Hepatic stellate cell (primary cell): ENCODE measurements at regions not wholly inside any gene's neighbourhood (a gene's known extent, or its start where the extent isn't known, plus 50 kb on each side); places are given as distances from the start of the nearest gene placed in this dataset.

ENCODE experiments used
- DNase-seq: peaks from one replicate; pipeline ENCODE4 v3.0.0; 2011; ENCODE audit warnings: low spot score

DNA sequence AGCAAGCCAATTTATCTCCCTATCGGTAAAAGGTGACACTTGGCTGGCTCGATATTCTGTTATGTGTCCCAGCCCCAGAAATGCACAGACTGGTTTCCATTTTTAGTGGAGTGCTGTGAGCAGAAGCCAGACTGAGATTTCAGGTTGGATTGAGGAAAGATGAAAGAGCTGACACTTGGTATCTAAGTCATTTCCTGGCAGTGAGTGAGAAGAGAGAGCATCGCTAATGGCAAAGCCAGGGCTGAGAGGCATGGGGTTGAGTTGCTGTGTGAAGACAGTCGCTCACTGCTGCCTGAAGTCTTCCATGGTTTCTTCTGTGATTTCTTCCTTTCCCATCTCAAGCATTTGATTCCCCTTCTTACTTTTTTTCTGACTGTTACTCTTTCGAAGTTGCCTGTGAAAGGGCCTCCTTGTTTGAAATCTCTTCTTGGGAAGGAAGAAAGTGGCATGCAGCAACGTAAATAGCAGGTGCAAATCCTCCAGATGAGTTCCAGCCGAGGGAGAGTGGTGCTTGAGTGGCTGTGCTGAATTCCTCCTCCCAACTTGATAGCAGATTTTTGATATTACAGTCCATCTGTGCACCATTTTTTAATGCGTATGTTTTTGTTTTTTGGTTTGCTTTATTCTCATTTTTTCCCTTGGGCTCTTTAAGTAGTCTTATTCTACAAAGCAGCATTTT lies 109.2 kb upstream of the LIMCH1 start:
- no peak for DNase-seq

DNA sequence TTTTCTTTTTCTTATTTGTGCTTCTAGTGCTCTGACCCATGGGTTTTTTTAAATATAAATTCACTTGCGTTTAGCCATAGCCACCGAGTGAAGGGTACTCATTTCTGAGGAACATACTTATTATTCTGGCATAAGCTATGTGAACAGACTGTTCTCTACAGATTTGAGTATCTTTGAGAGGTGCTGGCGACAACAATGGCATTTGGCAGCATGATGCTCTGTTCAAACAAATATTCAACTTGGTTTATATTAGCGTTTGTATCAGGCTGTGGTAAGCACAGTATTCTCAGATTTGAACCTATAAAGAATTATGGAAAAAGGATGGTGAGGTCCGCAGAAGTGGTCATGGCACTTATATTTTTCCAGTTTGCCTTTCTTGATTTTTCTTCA lies 108.7 kb upstream of the LIMCH1 start:
- no peak for DNase-seq

DNA sequence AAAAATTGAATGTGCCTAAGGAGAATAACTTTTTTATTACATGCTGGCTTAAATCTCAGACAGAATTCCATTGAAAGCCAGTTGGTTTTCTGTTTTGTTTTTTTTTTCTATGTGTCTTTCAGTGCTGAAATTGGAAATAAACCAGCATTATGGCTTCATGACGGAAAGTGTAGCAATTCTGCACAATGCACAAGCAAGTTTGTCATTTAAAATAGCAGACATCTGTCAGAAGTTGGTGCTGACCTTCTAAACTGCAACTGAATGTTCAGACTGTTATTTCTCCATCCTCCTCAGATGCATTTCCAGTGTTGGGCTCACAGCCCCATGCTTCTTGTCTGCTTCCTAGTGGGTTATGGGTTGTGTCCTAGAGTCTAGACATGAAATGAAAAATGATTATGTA lies 107.2 kb upstream of the LIMCH1 start:
- no peak for DNase-seq

DNA sequence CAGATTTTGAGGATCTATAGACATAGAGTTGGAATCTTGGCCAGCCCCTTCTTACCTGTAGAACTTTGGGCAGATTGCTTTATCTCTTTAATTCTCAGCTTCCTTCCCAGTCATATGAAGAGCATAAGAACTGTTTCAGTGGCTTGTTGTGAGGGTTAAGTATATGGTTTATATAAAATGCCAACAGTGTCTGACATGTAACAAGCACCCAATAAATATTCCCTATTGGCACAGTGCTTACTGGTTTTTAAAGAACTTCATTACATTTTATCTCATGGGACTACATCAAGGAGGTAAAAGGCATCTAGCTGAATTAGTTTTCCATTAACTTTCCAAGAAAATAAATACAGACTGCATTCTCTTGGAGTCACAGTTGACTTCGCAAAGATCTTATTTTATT lies 106.7 kb upstream of the LIMCH1 start:
- no peak for DNase-seq

DNA sequence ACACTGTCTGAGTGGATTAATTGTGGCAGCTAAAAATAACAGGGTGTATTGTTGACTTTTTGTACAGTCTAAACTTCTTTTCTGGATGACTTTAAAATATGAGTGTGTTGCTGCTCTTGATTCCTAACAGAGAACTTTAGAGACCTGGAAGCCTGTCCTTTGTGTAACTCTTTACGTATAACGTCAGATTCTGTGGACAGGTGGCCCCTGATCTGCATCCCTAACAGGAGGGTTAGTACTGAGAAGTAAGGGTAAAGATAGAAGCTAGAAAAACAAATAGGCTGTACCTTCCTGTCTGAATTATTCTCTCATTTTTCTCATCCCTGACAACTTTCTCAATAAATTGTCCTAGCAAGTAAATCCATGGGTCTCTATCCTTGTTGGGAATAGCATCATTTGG lies 105.7 kb upstream of the LIMCH1 start:
- no peak for DNase-seq

DNA sequence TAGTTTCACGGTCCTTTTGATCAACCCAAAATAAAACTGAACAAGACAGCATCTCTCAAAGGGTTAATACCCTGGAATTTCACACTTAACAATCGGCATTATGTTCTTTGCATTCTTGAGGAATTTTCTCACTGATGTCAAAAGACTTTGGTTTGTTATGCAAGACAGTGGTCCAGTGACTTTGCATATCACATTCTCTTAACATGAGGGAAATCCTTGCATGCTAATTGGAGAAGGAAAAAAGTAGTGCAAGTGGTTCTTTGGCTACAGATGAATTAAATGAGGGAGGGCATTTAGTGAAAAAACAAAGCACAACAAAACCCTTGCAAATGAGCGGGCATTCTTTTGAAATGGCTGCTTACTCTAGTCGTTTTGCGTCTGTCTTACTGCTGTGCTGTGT lies 105.1 kb upstream of the LIMCH1 start:
- DNase-seq, result no peak

DNA sequence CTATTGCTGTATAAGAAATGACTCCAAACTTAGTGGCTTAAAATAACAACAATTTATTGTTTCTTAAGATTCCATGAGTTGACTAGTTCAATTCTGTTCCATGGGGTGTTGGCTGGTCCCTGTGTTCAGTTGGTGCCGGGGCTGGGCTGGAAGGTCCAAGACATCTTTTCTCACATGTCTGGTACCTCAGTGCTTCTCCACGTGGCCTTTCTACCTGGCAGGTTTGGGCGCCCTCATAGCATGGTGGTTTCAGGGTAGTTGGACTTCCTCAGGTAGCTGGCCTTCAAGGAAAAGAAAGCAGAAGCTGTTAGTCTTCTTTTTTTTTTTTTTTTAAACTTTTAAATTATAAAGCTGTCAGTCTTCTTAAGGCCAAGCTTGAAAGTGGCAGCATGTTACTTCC lies 104.6 kb upstream of the LIMCH1 start:
- no peak for DNase-seq

DNA sequence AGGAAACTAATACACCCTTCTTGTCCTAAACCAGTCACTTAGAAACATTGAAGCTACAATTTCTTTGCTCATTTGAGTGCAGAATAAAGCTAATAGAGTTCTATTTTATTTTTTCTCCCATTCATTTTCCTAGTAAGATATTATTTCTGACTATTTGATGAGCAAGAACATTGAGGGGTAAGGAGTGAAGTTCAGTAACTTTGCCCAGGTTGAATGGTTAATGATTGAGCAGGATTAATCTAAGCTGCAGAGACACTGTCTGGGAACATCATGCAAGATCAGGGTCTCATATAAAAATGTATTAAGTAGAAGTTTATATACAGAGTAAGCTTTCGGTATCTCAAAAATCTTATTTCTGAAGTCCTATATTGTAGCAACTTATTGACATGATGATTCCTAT lies 102.4 kb upstream of the LIMCH1 start:
- no peak for DNase-seq

DNA sequence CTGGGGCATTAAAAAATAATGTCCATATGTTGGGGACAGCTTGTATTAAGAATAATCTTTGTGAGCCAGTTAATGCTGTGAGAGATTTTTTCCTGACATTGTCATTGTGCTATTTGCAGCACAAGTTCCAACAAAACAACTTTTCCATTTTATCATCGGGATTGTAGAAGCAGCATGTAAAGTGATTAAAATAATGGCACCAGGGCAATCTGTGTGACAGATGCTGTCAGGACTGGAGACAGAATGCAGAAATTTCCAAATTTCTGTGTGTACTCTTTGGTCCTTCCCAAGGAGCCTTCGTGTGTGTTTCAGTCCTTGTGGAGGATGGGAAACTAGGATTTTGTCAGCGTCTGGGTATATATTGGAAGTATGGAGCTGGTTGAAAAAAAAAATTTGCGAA lies 101.5 kb upstream of the LIMCH1 start:
- no peak for DNase-seq

DNA sequence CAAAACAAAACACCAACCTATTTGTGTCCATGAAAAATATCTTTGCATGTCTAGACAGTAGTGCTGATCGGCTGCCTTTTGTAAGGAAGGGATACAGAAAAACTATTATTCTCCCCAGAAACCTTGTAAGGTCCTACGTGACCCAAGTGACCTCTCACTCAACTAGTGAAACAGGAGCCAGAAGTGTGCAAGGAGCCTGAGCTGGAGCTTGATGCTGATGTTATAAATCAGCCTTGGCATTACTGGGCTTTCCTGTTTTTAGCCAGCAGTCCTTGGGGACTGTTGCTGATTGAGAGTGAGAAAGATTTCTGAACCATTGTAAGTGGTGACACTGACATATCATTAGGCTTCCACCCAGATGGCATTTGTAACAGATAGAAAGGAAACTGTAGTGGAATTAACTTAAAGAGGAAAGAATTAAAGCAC lies 100.8 kb upstream of the LIMCH1 start:
- no peak for DNase-seq

DNA sequence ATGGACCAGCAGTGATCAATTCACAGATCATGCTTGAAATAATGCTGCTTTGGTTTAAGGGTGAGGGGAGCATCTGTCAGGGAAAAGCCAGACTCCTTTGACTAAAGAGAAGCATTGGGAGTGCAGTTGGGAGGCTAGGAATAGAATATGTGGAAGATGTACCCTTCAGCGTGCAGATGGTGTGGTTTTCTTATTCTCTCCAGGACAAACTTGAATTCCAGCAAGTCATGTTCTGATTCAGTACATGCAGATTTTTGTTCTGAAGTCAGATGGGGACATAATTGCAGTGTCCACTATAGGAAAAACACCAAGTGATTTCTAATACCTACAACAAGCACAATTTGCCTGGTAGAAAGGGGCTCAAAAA lies 99.0 kb upstream of the LIMCH1 start:
- DNase-seq, result no peak

DNA sequence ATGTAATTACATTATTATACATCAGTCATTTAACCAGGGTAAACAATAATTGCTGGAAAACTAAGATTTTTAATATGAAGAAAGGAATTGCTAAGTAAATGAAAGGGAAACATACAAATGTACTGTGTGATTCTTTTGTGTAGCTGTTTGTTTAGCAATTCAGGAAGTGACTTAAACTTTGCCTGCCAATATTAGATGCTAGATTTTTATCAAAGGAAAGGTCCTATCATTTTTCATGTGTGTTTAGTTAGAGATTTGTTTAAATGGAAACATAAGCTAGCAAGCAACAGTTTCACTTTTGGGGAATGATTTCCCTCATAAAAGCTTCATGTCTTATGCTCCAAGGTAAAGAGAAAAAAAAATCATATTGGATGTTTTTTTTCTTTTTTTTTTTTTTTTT lies 95.1 kb upstream of the LIMCH1 start:
- no peak for DNase-seq

DNA sequence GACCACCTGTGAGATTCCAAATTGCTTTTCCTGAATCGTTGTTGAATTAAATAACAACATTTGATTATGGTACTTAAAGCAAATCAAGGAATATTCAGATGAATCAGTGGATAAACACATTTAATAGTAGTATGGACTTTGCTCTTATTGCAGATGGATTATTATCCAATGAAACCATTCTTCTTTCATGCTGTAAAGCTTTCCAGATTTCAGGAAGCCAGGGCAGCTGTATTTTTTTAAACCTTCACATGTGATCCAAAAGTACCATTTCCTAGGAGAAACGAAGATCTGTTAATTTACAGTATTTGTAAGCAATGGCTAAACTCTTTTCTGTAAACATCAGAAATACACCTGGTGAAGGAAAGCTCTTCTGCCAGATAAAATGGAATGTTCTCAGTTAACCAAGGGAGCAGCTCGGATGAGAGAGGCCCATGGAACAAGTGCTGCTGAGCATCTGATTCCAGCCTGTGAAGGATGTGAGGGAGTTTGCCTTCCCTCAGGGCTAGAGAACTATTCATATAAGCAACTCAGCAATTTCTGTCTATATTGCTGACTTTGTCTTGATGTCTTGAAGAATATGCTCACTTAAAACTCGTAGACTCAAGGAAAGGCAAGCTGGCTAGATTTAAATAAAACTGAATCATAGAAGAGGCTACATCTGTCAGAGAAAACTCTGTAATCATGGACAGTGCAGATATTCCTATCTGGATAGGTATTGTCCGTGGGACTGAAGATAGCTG lies 94.4 kb upstream of the LIMCH1 start:
- no peak for DNase-seq

DNA sequence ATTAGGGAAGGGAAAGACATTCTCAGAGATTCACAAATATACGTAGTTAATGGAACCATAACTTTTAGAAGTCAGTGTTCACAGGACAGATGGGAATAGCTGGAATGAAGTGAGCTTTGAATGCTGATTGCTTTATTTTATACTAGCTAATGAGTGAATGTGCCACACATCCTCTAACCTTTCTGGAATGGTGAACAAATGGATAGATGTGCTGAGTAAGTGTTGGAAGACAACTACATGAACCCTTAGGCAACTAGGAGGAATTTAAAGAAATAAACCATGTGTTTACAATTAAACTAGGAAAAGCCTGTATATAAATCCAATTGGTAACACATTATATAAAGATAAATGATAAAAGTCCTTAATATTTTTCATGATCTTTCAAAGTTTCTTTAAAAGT lies 91.6 kb upstream of the LIMCH1 start:
- no peak for DNase-seq

DNA sequence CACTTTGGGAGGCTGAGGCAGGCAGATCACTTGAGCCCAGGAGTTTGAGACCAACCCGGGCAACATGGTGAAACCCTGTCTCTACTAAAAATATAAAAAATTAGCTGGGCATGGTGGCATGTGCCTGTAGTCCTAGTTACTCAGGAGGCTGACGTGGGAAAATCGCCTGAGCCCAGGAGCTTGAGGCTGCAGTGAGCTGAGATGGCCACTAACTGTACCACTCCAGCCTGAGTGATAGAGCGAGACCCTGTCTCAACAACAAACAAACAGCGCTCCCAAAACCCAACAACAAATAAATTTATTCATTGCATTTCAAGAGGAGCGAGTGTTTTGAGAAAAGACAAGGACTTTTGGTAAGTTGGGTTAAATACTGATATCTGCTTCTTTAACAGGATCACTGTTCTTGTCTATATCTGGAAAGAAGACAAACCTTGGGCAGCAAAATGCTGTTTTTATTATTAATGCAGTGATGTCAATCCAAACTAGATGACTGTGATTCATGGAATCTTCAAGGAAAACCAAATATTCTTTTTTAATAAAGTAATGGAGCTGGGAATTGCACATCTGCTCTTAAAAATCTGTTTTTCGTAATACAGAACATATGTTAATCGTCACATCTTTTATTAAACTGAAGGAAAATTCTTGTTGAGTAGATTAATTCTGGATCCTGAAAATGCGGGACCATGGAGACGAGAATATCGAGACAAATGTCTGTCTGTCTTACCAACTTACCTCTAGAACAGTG lies 90.8 kb upstream of the LIMCH1 start:
- DNase-seq, result no peak

DNA sequence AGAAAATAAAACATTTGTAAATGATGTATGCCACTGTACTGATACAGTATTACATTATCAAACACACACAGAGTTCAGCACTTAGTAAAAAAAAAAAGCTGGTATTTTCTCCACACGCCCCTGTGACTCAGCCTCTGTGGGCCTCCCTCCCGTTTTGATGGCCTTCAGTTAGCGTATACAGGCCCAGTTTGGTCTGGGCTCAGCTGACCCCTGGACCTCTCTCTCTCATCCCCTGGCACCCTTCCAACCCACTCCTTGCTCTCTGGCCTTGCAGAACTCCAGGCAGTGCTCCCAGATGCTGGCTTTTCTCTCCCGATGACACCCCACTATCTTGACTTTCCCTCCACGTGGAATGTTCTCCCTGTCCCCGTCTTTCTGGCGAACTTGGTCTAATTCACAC lies 89.0 kb upstream of the LIMCH1 start:
- no peak for DNase-seq

DNA sequence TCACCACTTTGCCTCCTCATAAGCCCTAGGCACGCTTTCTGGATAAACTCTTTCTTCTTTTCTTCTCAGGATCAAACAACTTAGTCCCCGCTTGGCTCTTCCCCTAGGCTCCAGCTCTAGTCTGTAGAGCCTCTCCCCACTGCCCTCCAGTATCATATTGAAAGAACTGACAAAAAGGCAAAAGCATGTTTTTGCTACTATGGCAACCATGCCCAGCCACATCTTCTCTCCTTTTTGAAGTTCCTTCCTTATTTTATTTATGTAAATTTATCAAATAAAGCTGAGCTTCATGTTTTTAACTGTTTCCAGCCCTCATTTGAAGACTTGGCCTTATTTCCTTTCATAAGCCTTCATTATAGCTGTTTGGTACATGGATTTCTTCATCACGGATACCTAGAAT lies 86.0 kb upstream of the LIMCH1 start:
- no peak for DNase-seq

DNA sequence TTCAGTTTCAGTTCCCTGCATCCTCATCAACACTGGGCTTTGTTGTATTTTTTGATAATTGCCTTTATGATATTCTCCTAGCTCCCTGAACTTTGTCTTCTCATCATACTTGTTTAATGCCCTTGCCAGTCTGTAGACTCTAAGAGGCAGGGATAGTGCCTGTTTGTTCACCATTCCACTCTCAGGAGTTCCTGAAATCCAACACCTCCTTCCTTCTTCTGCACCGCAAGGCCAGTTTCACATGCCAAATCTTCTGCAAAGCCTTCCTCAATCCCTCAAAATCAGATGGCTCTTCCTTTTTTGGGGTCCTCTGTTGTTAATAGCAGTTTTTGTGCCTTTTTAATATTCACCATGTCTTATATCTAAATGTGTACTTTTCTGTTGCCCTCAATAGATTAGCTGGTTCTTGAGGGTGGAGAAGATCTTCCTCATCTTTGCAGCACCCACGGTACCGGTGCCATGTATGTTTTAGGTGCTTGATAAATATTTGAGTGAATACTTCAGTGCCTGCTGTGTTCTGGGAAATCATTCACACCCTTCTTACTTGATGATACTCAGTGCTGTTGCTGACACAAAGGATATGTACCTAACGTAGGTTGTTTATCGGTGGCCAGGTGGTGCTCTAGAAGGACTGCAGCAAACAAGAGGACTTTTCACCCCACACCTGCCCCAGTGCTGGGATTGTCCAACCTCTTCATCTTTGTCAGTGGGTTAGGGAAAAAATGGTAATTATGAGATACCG lies 85.3 kb upstream of the LIMCH1 start:
- no peak for DNase-seq

DNA sequence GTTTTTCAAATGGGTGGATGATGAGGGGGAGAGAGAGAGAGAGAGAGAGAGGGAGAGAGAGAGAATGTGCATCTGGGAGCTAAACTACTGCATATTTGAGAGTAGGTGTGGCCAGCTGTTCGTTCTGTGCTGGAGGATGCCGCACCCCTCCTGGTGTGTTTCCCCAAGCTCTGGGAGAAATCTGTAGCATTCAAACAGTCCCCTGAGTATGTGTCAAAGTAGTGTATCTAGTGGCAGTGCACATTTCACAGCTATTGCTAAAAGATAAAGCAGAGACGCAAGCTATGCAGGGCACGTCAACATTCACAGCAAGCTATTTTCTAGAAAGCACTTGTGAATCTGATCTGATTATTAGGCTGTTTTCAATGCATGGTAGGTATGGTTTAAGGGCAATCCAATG lies 83.5 kb upstream of the LIMCH1 start:
- no peak for DNase-seq

DNA sequence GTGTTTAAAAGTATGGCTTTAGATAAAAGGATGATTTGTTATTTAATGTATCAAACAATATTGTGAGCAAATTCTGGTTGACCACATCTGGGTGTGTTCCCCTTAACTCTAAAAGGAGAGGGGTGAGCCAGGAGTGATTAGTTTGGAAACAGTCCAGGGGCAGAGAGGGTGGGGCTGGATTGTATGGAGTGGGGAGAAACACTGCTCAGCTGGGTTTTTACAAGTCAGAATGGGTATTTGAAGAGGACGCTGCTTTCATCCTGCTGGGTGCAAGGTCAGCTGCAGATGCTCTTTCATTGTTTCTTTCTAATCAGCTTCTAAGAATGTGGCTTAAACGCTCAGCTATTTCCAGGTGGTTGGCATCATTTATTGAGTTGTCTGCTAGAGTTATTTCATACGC lies 82.8 kb upstream of the LIMCH1 start:
- no peak for DNase-seq

DNA sequence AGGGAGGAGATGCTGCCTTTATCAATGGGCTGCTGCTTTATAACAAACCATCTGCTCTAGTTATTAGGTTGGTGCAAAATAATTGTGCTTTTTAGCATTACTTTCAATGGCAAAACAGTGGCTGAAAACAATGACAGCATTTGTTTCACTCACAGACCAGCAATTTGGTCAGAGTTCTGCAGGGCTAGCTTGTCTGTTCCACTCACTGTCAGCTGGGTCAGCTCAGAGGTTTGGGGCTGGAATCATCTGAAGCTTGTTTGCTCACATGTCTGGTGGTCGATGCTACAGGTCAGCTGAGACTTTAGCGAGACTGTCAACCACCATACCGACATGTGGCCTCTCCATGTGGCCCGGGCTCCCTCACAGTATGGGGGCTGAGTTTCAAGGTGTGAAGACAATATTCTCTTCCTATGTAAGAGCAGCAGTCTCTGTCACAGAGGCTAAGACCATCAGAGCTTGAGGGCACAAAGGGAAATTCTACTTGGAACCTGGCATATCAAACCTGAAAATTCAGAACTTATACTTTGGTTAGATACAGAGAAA lies 81.3 kb upstream of the LIMCH1 start:
- no peak for DNase-seq

DNA sequence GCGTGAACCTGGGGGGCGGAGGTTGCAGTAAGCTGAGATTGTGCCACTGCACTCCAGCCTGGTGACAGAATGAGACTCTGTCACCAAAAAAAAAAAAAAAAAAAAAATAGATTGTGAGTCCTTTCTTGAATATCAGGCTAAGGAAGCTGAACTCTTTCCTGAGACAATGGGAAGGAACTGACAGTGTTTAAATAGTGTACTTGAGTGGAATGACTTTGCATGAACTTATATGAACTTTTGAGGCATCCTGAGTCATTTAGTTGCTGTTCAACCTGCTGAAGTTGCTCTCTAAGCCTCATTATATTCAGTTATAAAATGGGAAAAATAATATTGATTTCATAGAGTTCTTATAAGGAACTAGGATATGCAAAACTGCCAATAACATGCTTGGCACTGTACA lies 79.3 kb upstream of the LIMCH1 start:
- DNase-seq, result no peak

DNA sequence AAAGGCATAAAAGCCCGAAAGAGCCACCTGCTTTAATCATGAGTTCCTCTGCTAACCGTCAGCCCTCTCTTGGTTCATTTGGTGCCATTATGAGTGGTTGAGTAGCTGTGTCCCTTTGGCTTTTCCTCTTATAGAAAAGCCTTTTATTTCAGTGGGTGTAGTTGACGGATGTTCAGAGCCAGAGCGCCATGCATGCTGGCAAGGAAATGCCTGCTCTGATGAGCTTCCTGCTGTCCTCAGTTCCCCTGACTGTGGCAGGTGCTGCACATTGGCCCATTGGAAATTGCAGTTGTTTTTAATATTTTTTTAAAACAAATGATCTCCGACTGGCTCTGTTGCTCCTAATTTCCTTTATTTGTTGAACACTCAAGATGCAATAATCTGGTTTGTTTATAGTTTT lies 77.3 kb upstream of the LIMCH1 start:
- DNase-seq, result no peak
